ENCODE measurements at regions not wholly inside any gene's neighbourhood (a gene's known extent, or its start where the extent isn't known, plus 50 kb on each side); places are given as distances from the start of the nearest gene placed in this dataset.

DNA sequence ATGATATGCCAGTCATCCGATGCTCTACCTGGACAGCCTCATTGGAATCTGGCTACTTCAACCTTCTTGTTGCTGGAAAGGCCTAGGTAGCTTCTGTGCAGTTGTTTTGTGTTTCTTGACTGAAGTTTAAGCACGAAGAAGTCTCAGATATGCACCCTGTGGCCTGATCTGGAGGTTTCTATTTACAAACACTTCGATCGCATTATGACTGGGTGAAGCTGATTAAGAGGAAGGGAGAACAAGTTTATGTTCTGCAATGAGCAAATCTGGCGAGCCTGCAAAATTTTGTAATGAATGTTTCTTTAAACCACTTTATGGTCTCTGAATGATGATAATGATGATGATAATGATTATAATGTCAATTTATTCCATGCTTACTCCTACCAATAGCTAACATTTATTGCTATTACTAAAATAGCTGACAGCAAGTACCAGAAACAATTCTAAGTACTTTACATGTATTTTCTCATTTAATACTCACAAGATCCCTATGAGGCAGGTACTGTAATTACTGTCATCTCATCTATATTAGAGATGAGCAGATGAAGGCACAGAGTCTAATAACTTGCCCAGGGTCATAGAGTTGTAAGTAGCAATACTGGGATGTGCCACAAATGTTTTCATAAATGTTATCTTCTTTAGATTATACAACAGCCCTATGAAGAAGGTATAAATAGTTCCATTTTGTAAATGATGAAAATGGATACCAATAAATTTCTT lies 126.1 kb upstream of the UST start:
- TF ChIP-seq, protein P1, sequence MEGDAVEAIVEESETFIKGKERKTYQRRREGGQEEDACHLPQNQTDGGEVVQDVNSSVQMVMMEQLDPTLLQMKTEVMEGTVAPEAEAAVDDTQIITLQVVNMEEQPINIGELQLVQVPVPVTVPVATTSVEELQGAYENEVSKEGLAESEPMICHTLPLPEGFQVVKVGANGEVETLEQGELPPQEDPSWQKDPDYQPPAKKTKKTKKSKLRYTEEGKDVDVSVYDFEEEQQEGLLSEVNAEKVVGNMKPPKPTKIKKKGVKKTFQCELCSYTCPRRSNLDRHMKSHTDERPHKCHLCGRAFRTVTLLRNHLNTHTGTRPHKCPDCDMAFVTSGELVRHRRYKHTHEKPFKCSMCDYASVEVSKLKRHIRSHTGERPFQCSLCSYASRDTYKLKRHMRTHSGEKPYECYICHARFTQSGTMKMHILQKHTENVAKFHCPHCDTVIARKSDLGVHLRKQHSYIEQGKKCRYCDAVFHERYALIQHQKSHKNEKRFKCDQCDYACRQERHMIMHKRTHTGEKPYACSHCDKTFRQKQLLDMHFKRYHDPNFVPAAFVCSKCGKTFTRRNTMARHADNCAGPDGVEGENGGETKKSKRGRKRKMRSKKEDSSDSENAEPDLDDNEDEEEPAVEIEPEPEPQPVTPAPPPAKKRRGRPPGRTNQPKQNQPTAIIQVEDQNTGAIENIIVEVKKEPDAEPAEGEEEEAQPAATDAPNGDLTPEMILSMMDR (IDR thresholded peaks at IDR 0.05): no peak
- ATAC-seq (no peak), DNase-seq (no peak)
- Mint-ChIP-seq H3K27me3 (ENCODE audit: low read depth in 2 of 2) (peaks cover 32 to 51% of the 10 kb centered on the region in 2 donors), H3K4me1 (peaks cover 6 to 13% of the 10 kb centered on the region in 2 donors), H3K9me3 (no peaks in the 10 kb centered on the region), H3K27ac (no peak overlapping the region), H3K4me3 (no peak overlapping the region), H3K36me3 (no peaks in the 10 kb centered on the region)
- Histone ChIP-seq H3K9me3 (ENCODE audit: control insufficient read depth, insufficient read depth, low read length) (no peaks in the 10 kb centered on the region), H3K27me3 (ENCODE audit: control insufficient read depth, insufficient read depth, low read length) (peaks cover 3% of the 10 kb centered on the region), H3K4me1 (ENCODE audit: control insufficient read depth, insufficient read depth, low read length) (peaks cover 6% of the 10 kb centered on the region), H3K4me3 (ENCODE audit: low read length) (no peak overlapping the region), H3K27ac (ENCODE audit: low read length) (no peak overlapping the region), H3K36me3 (ENCODE audit: control insufficient read depth, insufficient read depth, low read length) (no peaks in the 10 kb centered on the region)
- intact Hi-C loops (cut with micrococcal nuclease): no loop called here
- 70% methylated on average over 4 of the region's 5 CpGs for WGBS (ENCODE audit: insufficient coverage)

DNA sequence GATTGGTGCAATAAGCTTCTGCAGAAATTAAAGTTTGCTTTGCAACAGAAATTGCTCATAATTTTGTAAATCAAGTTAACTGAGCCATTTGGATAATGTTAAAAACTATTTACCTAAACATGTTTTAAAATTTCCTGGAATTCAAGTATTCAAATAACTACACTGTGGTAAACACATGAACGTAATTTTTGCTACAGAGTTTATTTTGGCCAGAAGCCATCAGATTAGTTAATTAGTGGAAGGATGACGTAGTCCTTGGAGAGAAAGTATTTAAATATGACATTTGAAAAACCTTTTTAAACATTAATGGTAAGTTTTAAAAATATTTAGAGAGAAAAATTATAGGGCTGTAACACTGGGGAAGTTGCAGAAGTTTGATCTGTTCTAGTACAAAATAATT lies 121.2 kb upstream of the UST start:
- Mint-ChIP-seq H3K27me3 (ENCODE audit: low read depth in 2 of 2) (peaks cover 24 to 26% of the 10 kb centered on the region in 2 donors), H3K27ac (no peak overlapping the region), H3K4me3 (no peak overlapping the region), H3K9me3 (no peaks in the 10 kb centered on the region), H3K4me1 (no peaks in the 10 kb centered on the region), H3K36me3 (no peaks in the 10 kb centered on the region)
- Histone ChIP-seq H3K27me3 (ENCODE audit: control insufficient read depth, insufficient read depth, low read length) (no peaks in the 10 kb centered on the region), H3K4me1 (ENCODE audit: control insufficient read depth, insufficient read depth, low read length) (no peaks in the 10 kb centered on the region), H3K27ac (ENCODE audit: low read length) (no peak overlapping the region), H3K36me3 (ENCODE audit: control insufficient read depth, insufficient read depth, low read length) (no peaks in the 10 kb centered on the region), H3K4me3 (ENCODE audit: low read length) (no peak overlapping the region), H3K9me3 (ENCODE audit: control insufficient read depth, insufficient read depth, low read length) (no peaks in the 10 kb centered on the region)
- no peak for DNase-seq
- no CpG with 5 or more reads among the region's 2 CpGs for WGBS (ENCODE audit: insufficient coverage)
- no peak for ATAC-seq
- TF ChIP-seq, protein P1 (IDR thresholded peaks at IDR 0.05): no peak
- intact Hi-C loops (cut with micrococcal nuclease): no loop called here

DNA sequence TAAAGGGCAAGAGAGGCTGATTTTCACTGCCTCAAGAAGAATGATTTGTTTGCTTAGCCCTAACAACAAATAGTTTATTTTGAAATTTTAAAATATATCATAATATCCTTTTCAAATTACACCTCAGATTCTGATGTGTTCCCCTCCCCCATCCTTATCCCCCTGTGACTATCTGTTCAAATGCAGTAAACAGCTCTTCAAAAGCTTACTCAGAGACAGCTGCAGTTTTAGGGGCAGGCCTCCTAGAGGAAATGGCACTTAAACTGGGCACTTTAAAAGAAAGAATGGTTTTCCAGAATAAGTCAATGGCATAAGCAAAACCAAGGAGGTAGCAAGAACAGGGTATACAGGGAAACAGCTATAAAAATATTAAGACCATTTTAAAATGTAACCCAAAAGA lies 118.6 kb upstream of the UST start:
- H3K27ac ChIP-seq (ENCODE audit: low read length): no peak overlapping the region
- no peaks in the 10 kb centered on the region for H3K4me1 Mint-ChIP-seq
- TF ChIP-seq, protein P1 (IDR thresholded peaks at IDR 0.05): no peak
- H3K36me3 ChIP-seq (ENCODE audit: control insufficient read depth, insufficient read depth, low read length): no peaks in the 10 kb centered on the region
- no peaks in the 10 kb centered on the region for H3K36me3 Mint-ChIP-seq
- peaks cover 11 to 19% of the 10 kb centered on the region in 2 donors for H3K27me3 Mint-ChIP-seq (ENCODE audit: low read depth in 2 of 2)
- no peaks in the 10 kb centered on the region for H3K9me3 ChIP-seq (ENCODE audit: control insufficient read depth, insufficient read depth, low read length)
- H3K4me3 Mint-ChIP-seq: no peak overlapping the region
- ATAC-seq (no peak), DNase-seq (no peak)
- H3K4me3 ChIP-seq (ENCODE audit: low read length): no peak overlapping the region
- H3K27me3 ChIP-seq (ENCODE audit: control insufficient read depth, insufficient read depth, low read length): no peaks in the 10 kb centered on the region
- no peak overlapping the region for H3K27ac Mint-ChIP-seq
- H3K9me3 Mint-ChIP-seq: no peaks in the 10 kb centered on the region
- intact Hi-C loops (cut with micrococcal nuclease): no loop called here
- H3K4me1 ChIP-seq (ENCODE audit: control insufficient read depth, insufficient read depth, low read length): no peaks in the 10 kb centered on the region

DNA sequence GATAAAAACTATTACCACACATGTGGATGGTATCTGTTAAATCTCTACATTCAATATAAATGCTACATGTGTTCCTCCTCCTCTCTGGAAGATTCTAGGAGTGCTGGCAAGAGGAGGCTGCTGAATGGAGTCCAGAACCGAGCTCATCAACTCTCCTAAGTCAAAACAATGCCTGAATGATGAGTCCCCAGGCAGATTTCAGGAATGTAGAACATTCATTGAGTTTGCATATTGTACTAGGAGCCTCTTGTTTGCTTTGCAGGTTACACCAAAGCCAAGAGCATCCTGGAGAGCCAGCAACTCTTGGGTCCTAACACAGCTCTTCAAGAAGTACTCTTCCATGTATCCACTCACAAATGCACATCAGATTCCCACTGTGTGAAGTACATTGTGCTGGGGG lies 117.6 kb upstream of the UST start:
- no peaks in the 10 kb centered on the region for H3K27me3 ChIP-seq (ENCODE audit: control insufficient read depth, insufficient read depth, low read length)
- WGBS (ENCODE audit: insufficient coverage): 82% methylated on average over 1 of the region's 1 CpG
- H3K4me1 ChIP-seq (ENCODE audit: control insufficient read depth, insufficient read depth, low read length): no peaks in the 10 kb centered on the region
- DNase-seq (no peak), ATAC-seq (no peak)
- H3K27ac Mint-ChIP-seq: no peak overlapping the region
- H3K4me1 Mint-ChIP-seq: no peaks in the 10 kb centered on the region
- H3K9me3 Mint-ChIP-seq: no peaks in the 10 kb centered on the region
- no peak overlapping the region for H3K27ac ChIP-seq (ENCODE audit: low read length)
- H3K36me3 ChIP-seq (ENCODE audit: control insufficient read depth, insufficient read depth, low read length): no peaks in the 10 kb centered on the region
- no peaks in the 10 kb centered on the region for H3K9me3 ChIP-seq (ENCODE audit: control insufficient read depth, insufficient read depth, low read length)
- intact Hi-C loops (cut with micrococcal nuclease): no loop called here
- no peaks in the 10 kb centered on the region for H3K36me3 Mint-ChIP-seq
- H3K4me3 ChIP-seq (ENCODE audit: low read length): no peak overlapping the region
- no peak overlapping the region for H3K4me3 Mint-ChIP-seq
- TF ChIP-seq, protein P1 (IDR thresholded peaks at IDR 0.05): no peak
- H3K27me3 Mint-ChIP-seq (ENCODE audit: low read depth in 2 of 2): peaks cover 6 to 10% of the 10 kb centered on the region in 2 donors

All from natural killer cell (primary cell).